Hindlimb muscle (tissue), 1 donor: ENCODE measurements at regions not wholly inside any gene's neighbourhood (a gene's known extent, or its start where the extent isn't known, plus 50 kb on each side); places are given as distances from the start of the nearest gene placed in this dataset.

Source experiments
- DNase-seq: peaks from one replicate; pipeline ENCODE4 v3.0.0-alpha.2; 2013

- no peak for DNase-seq
Measured at GRCh38 chr2:71936076-71937030, 211.3 kb downstream of the CYP26B1 start.

- no peak for DNase-seq
Measured at GRCh38 chr2:71935262-71935848, 212.3 kb downstream of the CYP26B1 start.

GRCh38 chr2:71934595-71935261, 212.9 kb downstream of the CYP26B1 start:
- no peak for DNase-seq

GRCh38 chr2:71934320-71934593, 213.4 kb downstream of the CYP26B1 start:
- DNase-seq, result no peak

GRCh38 chr2:71933467-71934319, 214.0 kb downstream of the CYP26B1 start:
- no peak for DNase-seq

GRCh38 chr2:71932780-71933466, 214.7 kb downstream of the CYP26B1 start:
- DNase-seq, result no peak

- DNase-seq, result no peak
Measured at GRCh38 chr2:71932037-71932779, 215.5 kb downstream of the CYP26B1 start.

- no peak for DNase-seq
Measured at GRCh38 chr2:71930049-71930681, 217.5 kb downstream of the CYP26B1 start.

GRCh38 chr2:71929482-71929772, 218.2 kb downstream of the CYP26B1 start:
- DNase-seq, result no peak

- no peak for DNase-seq
Measured at GRCh38 chr2:71928734-71929481, 218.8 kb downstream of the CYP26B1 start.

GRCh38 chr2:71927757-71928715, 219.6 kb downstream of the CYP26B1 start:
- no peak for DNase-seq

GRCh38 chr2:71926876-71927756, 220.5 kb downstream of the CYP26B1 start:
- DNase-seq, result no peak

GRCh38 chr2:71926089-71926447, 221.6 kb downstream of the CYP26B1 start:
- DNase-seq, result no peak

GRCh38 chr2:71925268-71926088, 222.2 kb downstream of the CYP26B1 start:
- no peak for DNase-seq

- DNase-seq, result peak; percentile 80
Measured at GRCh38 chr2:71923887-71924533, 223.7 kb downstream of the CYP26B1 start.

GRCh38 chr2:71923143-71923525, 224.5 kb downstream of the CYP26B1 start:
- no peak for DNase-seq
